ENCODE measurements at regions not wholly inside any gene's neighbourhood (a gene's known extent, or its start where the extent isn't known, plus 50 kb on each side); places are given as distances from the start of the nearest gene placed in this dataset.
A peak's percentile ranks its signal among the peaks of the same experiment; 100 is the strongest.

- TF ChIP-seq ZSCAN20 (CRISPR knock-in tag; IDR thresholded peaks at IDR 0.05) (no peak), CEBPB (IDR thresholded peaks at IDR 0.05) (no peak)
Observed at GRCh38 chr3:160140756-160141155, 84.5 kb upstream of the C3orf80 start (continued).

- Histone ChIP-seq H3K9me3 (peaks cover 15% of the 10 kb centered on the region), H3K4me2 (peak overlapping the region; percentile 54), H3K27ac (peak overlapping the region; percentile 80 to 84), H3K4me1 (peaks cover 20% of the 10 kb centered on the region), H3K4me3 (no peak overlapping the region)
- no peak for FAIRE-seq
- CTCF ChIA-PET = interaction anchor here (0.8 to 1.9 kb wide), 4 partner anchors 12 to 109 kb away, joined by 3 to 6 read pairs (median 4); no protein-coding TSS in a partner anchor
- ATAC-seq = peak; percentile 91 to 97
- POLR2A ChIA-PET = no interaction called here
- WGBS (ENCODE audit: missing lambda C conversion rate) = 17% methylated on average over 4 of the region's 4 CpGs
- peak in 1 of 2 experiments; percentile 71 for DNase-seq (ENCODE audit: low read depth in 1 of 2, low spot score in 1 of 2)
- TF ChIP-seq CHD2 (IDR thresholded peaks at IDR 0.05; ENCODE audit: low read length, partially characterized antibody) (no peak), BHLHE40 (IDR thresholded peaks at IDR 0.05; ENCODE audit: low read depth, low read length) (no peak), ESRRA (IDR thresholded peaks at IDR 0.05; ENCODE audit: borderline replicate concordance, low read length) (no peak), FOSB (CRISPR knock-in tag; IDR thresholded peaks at IDR 0.05) (no peak), POLR2A (IDR thresholded peaks at IDR 0.05; ENCODE audit: low read length) (no peak), NPAS2 (CRISPR knock-in tag; IDR thresholded peaks at IDR 0.05; ENCODE audit: borderline replicate concordance) (no peak), POLR2AphosphoS2 (conservative IDR thresholded peaks at IDR 0.05; ENCODE audit: low read length) (no peak), RAD21 (conservative IDR thresholded peaks at IDR 0.05 in 1 of 2, IDR thresholded peaks at IDR 0.05 in 1 of 2) (0 out of 5 replicates have a peak, but pooled peaks of 1 of the 2 experiments have one; percentile 19), BCL3 (IDR thresholded peaks at IDR 0.05) (0 out of 3 replicates have a peak, but pooled peaks have one; percentile 18), NR3C1 (IDR thresholded peaks at IDR 0.05) (no peak), HES2 (IDR thresholded peaks at IDR 0.05) (no peak), ZSCAN20 (CRISPR knock-in tag; IDR thresholded peaks at IDR 0.05) (no peak), TFCP2L1 (CRISPR knock-in tag; IDR thresholded peaks at IDR 0.05) (no peak), ATOH8 (CRISPR knock-in tag; IDR thresholded peaks at IDR 0.05; ENCODE audit: low read depth) (no peak), RARB (CRISPR knock-in tag; IDR thresholded peaks at IDR 0.05) (no peak), RCOR1 (IDR thresholded peaks at IDR 0.05; ENCODE audit: low read depth, low read length) (no peak), HOXB5 (CRISPR knock-in tag; IDR thresholded peaks at IDR 0.05) (no peak), JUNB (IDR thresholded peaks at IDR 0.05) (peak; percentile 72), HEYL (CRISPR knock-in tag; IDR thresholded peaks at IDR 0.05) (no peak), MYC (IDR thresholded peaks at IDR 0.05; ENCODE audit: borderline replicate concordance, low read length) (no peak), MAFK (IDR thresholded peaks at IDR 0.05; ENCODE audit: partially characterized antibody) (peak; percentile 41), SMC3 (IDR thresholded peaks at IDR 0.05) (peak; percentile 23; the same call in 1 of the 3 replicates), RFX5 (IDR thresholded peaks at IDR 0.05) (no peak), PHF8 (IDR thresholded peaks at IDR 0.05; ENCODE audit: borderline replicate concordance, low read depth) (no peak), RNF2 (IDR thresholded peaks at IDR 0.05; ENCODE audit: borderline replicate concordance, low read depth) (no peak), CBX8 (IDR thresholded peaks at IDR 0.05) (no peak), ZNF302 (CRISPR knock-in tag; IDR thresholded peaks at IDR 0.05) (no peak), JUN (IDR thresholded peaks at IDR 0.05) (peak; percentile 56 to 57; a peak in 3 of 5 replicates), EHMT2 (IDR thresholded peaks at IDR 0.05; ENCODE audit: low read depth) (no peak), EHF (CRISPR knock-in tag; IDR thresholded peaks at IDR 0.05) (no peak), ZC3H11A (IDR thresholded peaks at IDR 0.05) (no peak), HOXB13 (CRISPR knock-in tag; IDR thresholded peaks at IDR 0.05; ENCODE audit: low read depth) (no peak), CTCF (IDR thresholded peaks at IDR 0.05) (no peak), E2F6 (IDR thresholded peaks at IDR 0.05; ENCODE audit: borderline replicate concordance, low read depth) (no peak), FOSL2 (IDR thresholded peaks at IDR 0.05) (0 out of 2 replicates have a peak, but pooled peaks have one; percentile 24), FOSL2 (CRISPR knock-in tag; IDR thresholded peaks at IDR 0.05) (no peak), HDAC2 (IDR thresholded peaks at IDR 0.05) (no peak)
Observed at GRCh38 chr3:160141485-160142185, 83.6 kb upstream of the C3orf80 start.
